IMR-90 (cell line): ENCODE measurements at regions not wholly inside any gene's neighbourhood (a gene's known extent, or its start where the extent isn't known, plus 50 kb on each side); places are given as distances from the start of the nearest gene placed in this dataset.
"Not testable (repeated sequence)": the region's sequence is repeated elsewhere in the genome, so short reads cannot be mapped to it uniquely, and the experiment has no call there.

Source experiments
- ATAC-seq: fragments of 200-7000 bp; cut with Tn5 transposase; 2 replicates; pipeline ENCODE4 v1.9.1; 2020; ENCODE audit warnings: low read depth, mild to moderate bottlenecking, moderate library complexity
- BruUV-seq: library from RNA; stranded (reverse); fragments of 400-500 nt; replicated peaks from 2 replicates; lab custom pipeline; 2021; lab: Mats Ljungman, UMichigan
- CTCF ChIA-PET: fragments of 300-600 bp; formaldehyde crosslinking; extraction: SDS; loops from one replicate; lab custom pipeline; 2021; ENCODE audit warnings: antibody characterized with exemption; lab: Yijun Ruan, JAX
- POLR2A ChIA-PET: fragments of 300-600 bp; sonication (Branson Sonifier 250); formaldehyde crosslinking; loops from one replicate; lab custom pipeline; 2022; ENCODE audit warnings: antibody characterized with exemption; ENCODE audit not compliant: unreplicated experiment; lab: Charles Lee
- DNase-seq: peaks from one replicate; pipeline ENCODE4 v3.0.0; 2013
- H2AFZ ChIP-seq: replicated peaks from 2 replicates; pipeline ENCODE3; 2013; ENCODE audit warnings: low read length, mild to moderate bottlenecking; ENCODE audit not compliant: poor library complexity
- H2AK5ac ChIP-seq: 2 replicates; pipeline ENCODE4 v1.6.1; 2013; ENCODE audit warnings: low read depth, low read length, inconsistent platforms
- H2AK9ac ChIP-seq: replicated peaks from 2 replicates; pipeline ENCODE3; 2013; ENCODE audit warnings: mild to moderate bottlenecking, low read depth, low read length, moderate library complexity; ENCODE audit not compliant: poor library complexity
- H2BK120ac ChIP-seq: 2 replicates; pipeline ENCODE4 v1.6.1; 2013; ENCODE audit warnings: low read depth, low read length, inconsistent platforms
- H2BK15ac ChIP-seq: 3 replicates; pipeline ENCODE4 v1.6.1; 2013; ENCODE audit warnings: low read depth, low read length, inconsistent platforms
- H2BK20ac ChIP-seq: 2 replicates; pipeline ENCODE4 v1.6.1; 2013; ENCODE audit warnings: low read depth, mild to moderate bottlenecking, inconsistent platforms, low read length, moderate library complexity
- H2BK5ac ChIP-seq: 2 replicates; pipeline ENCODE4 v1.6.1; 2013; ENCODE audit warnings: mild to moderate bottlenecking, low read depth, low read length, inconsistent platforms; ENCODE audit not compliant: poor library complexity, severe bottlenecking
- H3K14ac ChIP-seq: replicated peaks from 2 replicates; pipeline ENCODE4 v1.6.1; 2013; ENCODE audit warnings: low read depth, low read length, inconsistent platforms
- H3K18ac ChIP-seq: 2 replicates; pipeline ENCODE4 v1.6.1; 2013; ENCODE audit warnings: low read depth, low read length, control low read depth
- H3K23ac ChIP-seq: 2 replicates; pipeline ENCODE4 v1.6.1; 2013; ENCODE audit warnings: low read depth, low read length, inconsistent platforms
- H3K27ac ChIP-seq: 2 replicates; pipeline ENCODE4 v1.5.1; 2013; ENCODE audit warnings: mild to moderate bottlenecking, control low read depth, low read length; ENCODE audit not compliant: insufficient read depth
- H3K27me3 ChIP-seq: 2 replicates; pipeline ENCODE4 v1.6.1; 2013; ENCODE audit warnings: low read length; ENCODE audit not compliant: control insufficient read depth, insufficient read depth
- H3K36me3 ChIP-seq: 2 replicates; pipeline ENCODE4 v1.6.1; 2013; ENCODE audit warnings: low read length, mixed read lengths; ENCODE audit not compliant: control insufficient read depth, insufficient read depth
- H3K4ac ChIP-seq: 2 replicates; pipeline ENCODE4 v1.6.1; 2013; ENCODE audit warnings: low read depth, low read length, inconsistent platforms
- H3K4me1 ChIP-seq: 2 replicates; pipeline ENCODE4 v1.6.1; 2013; ENCODE audit warnings: low read length, mixed read lengths; ENCODE audit not compliant: control insufficient read depth, insufficient read depth
- H3K4me2 ChIP-seq: 2 replicates; pipeline ENCODE4 v1.6.1; 2013; ENCODE audit warnings: low read depth, mild to moderate bottlenecking, control low read depth, low read length, moderate library complexity
- H3K4me3 ChIP-seq: 2 replicates; pipeline ENCODE4 v1.5.1; 2013; ENCODE audit warnings: low read depth, mild to moderate bottlenecking, control low read depth, low read length, moderate library complexity; ENCODE audit not compliant: insufficient read depth
- H3K56ac ChIP-seq: 2 replicates; pipeline ENCODE4 v1.6.1; 2013; ENCODE audit warnings: low read length, inconsistent platforms; ENCODE audit not compliant: insufficient read depth; ENCODE audit errors: extremely low read depth
- H3K79me1 ChIP-seq, 2 experiments: 2 replicates each; pipeline ENCODE4 v1.6.1; 2013; ENCODE audit warnings: low read length in 2 of 2, inconsistent platforms in 1 of 2, low read depth in 1 of 2
- H3K9ac ChIP-seq: 2 replicates; pipeline ENCODE4 v1.6.1; 2013; ENCODE audit warnings: low read depth, low read length, control low read depth
- H3K9me1 ChIP-seq: 2 replicates; pipeline ENCODE4 v1.6.1; 2013; ENCODE audit warnings: low read length, inconsistent platforms; ENCODE audit not compliant: insufficient read depth
- H3K9me3 ChIP-seq: 2 replicates; pipeline ENCODE4 v1.6.1; 2013; ENCODE audit warnings: low read length; ENCODE audit not compliant: control insufficient read depth, insufficient read depth
- H4K20me1 ChIP-seq: 2 replicates; pipeline ENCODE4 v1.6.1; 2013; ENCODE audit warnings: low read length, inconsistent platforms; ENCODE audit not compliant: insufficient read depth
- H4K5ac ChIP-seq: 2 replicates; pipeline ENCODE4 v1.6.1; 2013; ENCODE audit warnings: mild to moderate bottlenecking, low read depth, low read length, control low read depth
- H4K8ac ChIP-seq, 2 experiments: 2 replicates each; pipeline ENCODE4 v1.6.1; 2013; ENCODE audit warnings: low read depth in 2 of 2, low read length in 2 of 2, control low read depth in 1 of 2, inconsistent platforms in 1 of 2
- H4K91ac ChIP-seq: 2 replicates; pipeline ENCODE4 v1.6.1; 2013; ENCODE audit warnings: low read depth, low read length, inconsistent platforms; ENCODE audit not compliant: insufficient read depth
- WGBS, 2 experiments: methylation state at CpG; one replicate each; pipeline versions ENCODE4 v1.1.5 to v1.1.7; 2013; ENCODE audit warnings: missing lambda C conversion rate in 2 of 2; ENCODE audit not compliant: insufficient read length in 1 of 2; ENCODE audit errors: extremely low coverage in 2 of 2; 5-methylcytosine and 5-hydroxymethylcytosine counted together
- dilution Hi-C: fragments of 300-500 bp; cut with HindIII; formaldehyde crosslinking; loops from one replicate; pipeline ENCODE4 v1.14.3; 2018; ENCODE audit warnings: low sequenced_read_pairs; ENCODE audit not compliant: unreplicated experiment
- in situ Hi-C: fragments of 300-500 bp; cut with MboI; formaldehyde crosslinking; loops from 3 replicates; pipeline ENCODE4 v1.14.3; 2019; ENCODE audit warnings: low sequenced_read_pairs, inconsistent platforms, mixed read lengths
- intact Hi-C: fragments of 100-400 bp; cut with micrococcal nuclease; formaldehyde crosslinking; loops from 2 replicates; pipeline ENCODE4 v1.10.0; 2022

DNA sequence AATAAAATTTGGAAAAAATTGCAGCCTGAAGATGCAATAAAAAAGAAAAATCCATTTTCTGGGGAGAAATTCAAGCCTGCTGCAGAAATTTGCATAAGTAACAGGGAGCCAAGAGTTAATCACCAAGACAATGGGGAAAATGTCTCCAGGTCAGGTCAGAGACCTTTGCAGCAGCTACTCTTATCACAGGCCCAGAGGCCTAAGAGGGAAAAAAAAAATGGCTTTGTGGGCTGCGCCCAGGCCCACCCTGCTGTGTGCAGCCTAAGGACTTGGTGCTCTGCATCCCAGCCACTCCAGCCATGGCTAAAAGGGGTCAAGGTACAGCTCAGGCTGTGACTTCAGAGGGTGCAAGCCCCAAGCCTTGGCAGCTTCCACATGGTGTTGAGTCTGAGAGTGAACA lies 1297.1 kb upstream of the CHAC2 start:
- CTCF ChIA-PET, H3K23ac ChIP-seq, H3K14ac ChIP-seq, H4K8ac ChIP-seq, H3K27me3 ChIP-seq, dilution Hi-C loops, H2BK120ac ChIP-seq, H3K18ac ChIP-seq, H3K9me1 ChIP-seq, BruUV-seq, DNase-seq, H2BK15ac ChIP-seq, H3K4me3 ChIP-seq, in situ Hi-C loops, H2AK5ac ChIP-seq, H4K20me1 ChIP-seq, H3K36me3 ChIP-seq, H3K56ac ChIP-seq, H3K9ac ChIP-seq, H4K91ac ChIP-seq, H3K79me1 ChIP-seq, H3K4me2 ChIP-seq, H2BK5ac ChIP-seq, H4K5ac ChIP-seq, H3K9me3 ChIP-seq, ATAC-seq, H3K27ac ChIP-seq, H2AFZ ChIP-seq, H2AK9ac ChIP-seq, POLR2A ChIA-PET, H2BK20ac ChIP-seq, H3K4ac ChIP-seq, intact Hi-C loops, H3K4me1 ChIP-seq: not testable (repeated sequence)
- no CpG with 5 or more reads among the region's 1 CpG for WGBS, 2 experiments
